ENCODE measurements at regions not wholly inside any gene's neighbourhood (a gene's known extent, or its start where the extent isn't known, plus 50 kb on each side); places are given as distances from the start of the nearest gene placed in this dataset.
"Not testable (repeated sequence)": the region's sequence is repeated elsewhere in the genome, so short reads cannot be mapped to it uniquely, and the experiment has no call there.

DNA sequence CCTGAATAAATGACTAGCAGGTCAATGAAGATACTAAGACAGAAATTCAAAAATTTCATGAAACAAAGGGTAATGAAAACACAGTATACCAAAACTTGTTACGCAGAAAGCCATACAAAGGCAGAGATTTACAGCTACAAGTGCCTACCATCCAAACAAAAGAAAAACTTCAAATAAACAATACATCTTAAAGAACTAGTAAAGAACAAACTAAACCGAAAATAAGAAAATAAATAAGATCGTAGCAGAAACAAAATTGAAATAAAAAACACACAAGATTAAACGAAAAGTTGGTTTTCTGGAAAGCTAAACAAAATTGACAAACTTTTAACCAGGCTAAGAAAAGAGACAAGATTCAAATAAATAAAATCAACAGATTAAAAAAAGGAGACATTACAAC lies 51.5 kb downstream of the VPREB1 start:
- not testable (repeated sequence) for H2BK15ac ChIP-seq (replicated peaks; ENCODE audit: low read depth); H3K4me3 ChIP-seq (ENCODE audit: low read length); H3K27me3 ChIP-seq (ENCODE audit: insufficient read depth, low read length, poor library complexity); H3K56ac ChIP-seq (ENCODE audit: low read length); H2BK120ac ChIP-seq (ENCODE audit: low read depth, low read length); H3K79me1 ChIP-seq (ENCODE audit: low read length); H3K4me1 ChIP-seq (ENCODE audit: control insufficient read depth, low read depth, low read length); H3K4me2 ChIP-seq (ENCODE audit: low read length); H3K27ac ChIP-seq (ENCODE audit: low read depth, low read length); H4K8ac ChIP-seq (ENCODE audit: low read depth, low read length); DNase-seq; H3K79me2 ChIP-seq (ENCODE audit: control insufficient read depth, insufficient read depth, low read length); H3K4ac ChIP-seq (ENCODE audit: low read depth, low read length); H4K5ac ChIP-seq (ENCODE audit: low read length); H3K9ac ChIP-seq (ENCODE audit: low read length); H3K36me3 ChIP-seq (ENCODE audit: control insufficient read depth, insufficient read depth, low read length); H3K18ac ChIP-seq (ENCODE audit: low read length); H3K23ac ChIP-seq (ENCODE audit: low read length); H2AK5ac ChIP-seq (ENCODE audit: low read length); H2BK5ac ChIP-seq (ENCODE audit: low read length)
- WGBS (ENCODE audit: extremely low coverage, insufficient coverage, low lambda C conversion rate) = no CpG with 5 or more reads among the region's 4 CpGs

DNA sequence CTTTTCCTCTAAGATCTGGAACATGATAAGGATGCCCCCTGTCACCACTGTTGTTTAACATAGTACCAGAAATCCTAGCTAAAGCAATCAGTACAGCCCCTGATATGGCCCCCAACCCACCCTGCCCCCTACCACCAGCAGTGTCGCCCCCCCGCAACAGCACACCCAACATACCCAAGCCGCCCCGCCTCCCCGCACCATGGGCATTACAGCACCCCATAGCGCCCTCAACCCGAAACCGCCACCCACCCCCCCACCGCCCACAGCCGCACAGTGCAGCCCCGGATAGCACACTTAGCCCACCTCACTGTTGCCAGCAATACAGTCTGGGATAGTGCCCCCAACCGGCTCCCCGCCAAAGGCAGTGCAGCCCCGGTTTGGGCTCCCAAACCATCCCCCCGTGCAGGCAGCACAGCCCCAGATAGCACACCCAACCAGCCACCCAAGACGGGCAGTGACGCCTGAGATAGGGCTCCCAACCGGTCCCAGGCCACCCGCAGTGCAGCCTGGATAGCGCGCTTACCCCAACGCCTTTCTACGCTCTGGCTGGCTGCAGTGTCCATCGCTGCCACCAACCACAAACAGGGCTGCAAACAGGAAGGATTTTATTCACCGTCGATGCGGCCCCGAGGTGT lies 52.7 kb downstream of the VPREB1 start:
- not testable (repeated sequence) for H3K23ac ChIP-seq (ENCODE audit: low read length); H3K27ac ChIP-seq (ENCODE audit: low read depth, low read length); H3K4me1 ChIP-seq (ENCODE audit: control insufficient read depth, low read depth, low read length); H4K8ac ChIP-seq (ENCODE audit: low read depth, low read length); H3K18ac ChIP-seq (ENCODE audit: low read length); H3K4ac ChIP-seq (ENCODE audit: low read depth, low read length); H3K36me3 ChIP-seq (ENCODE audit: control insufficient read depth, insufficient read depth, low read length); H3K4me2 ChIP-seq (ENCODE audit: low read length); H3K4me3 ChIP-seq (ENCODE audit: low read length); H3K79me2 ChIP-seq (ENCODE audit: control insufficient read depth, insufficient read depth, low read length); H4K5ac ChIP-seq (ENCODE audit: low read length); H3K27me3 ChIP-seq (ENCODE audit: insufficient read depth, low read length, poor library complexity); H2AK5ac ChIP-seq (ENCODE audit: low read length); H2BK120ac ChIP-seq (ENCODE audit: low read depth, low read length); H3K79me1 ChIP-seq (ENCODE audit: low read length); H2BK15ac ChIP-seq (replicated peaks; ENCODE audit: low read depth); H2BK5ac ChIP-seq (ENCODE audit: low read length)
- DNase-seq = peak; percentile 23
- peak overlapping the region; percentile 63 for H3K9ac ChIP-seq (ENCODE audit: low read length)
- H3K56ac ChIP-seq (ENCODE audit: low read length) = peak overlapping the region; percentile 78
- WGBS (ENCODE audit: extremely low coverage, insufficient coverage, low lambda C conversion rate) = no CpG with 5 or more reads among the region's 28 CpGs

- H3K23ac ChIP-seq (ENCODE audit: low read length); H3K36me3 ChIP-seq (ENCODE audit: control insufficient read depth, insufficient read depth, low read length); H3K4me2 ChIP-seq (ENCODE audit: low read length); H2AK5ac ChIP-seq (ENCODE audit: low read length); H3K27me3 ChIP-seq (ENCODE audit: insufficient read depth, low read length, poor library complexity); H3K4me1 ChIP-seq (ENCODE audit: control insufficient read depth, low read depth, low read length); H4K5ac ChIP-seq (ENCODE audit: low read length); H2BK120ac ChIP-seq (ENCODE audit: low read depth, low read length); H2BK5ac ChIP-seq (ENCODE audit: low read length); H3K79me2 ChIP-seq (ENCODE audit: control insufficient read depth, insufficient read depth, low read length); H4K8ac ChIP-seq (ENCODE audit: low read depth, low read length); H3K27ac ChIP-seq (ENCODE audit: low read depth, low read length); H2BK15ac ChIP-seq (replicated peaks; ENCODE audit: low read depth); H3K79me1 ChIP-seq (ENCODE audit: low read length): not testable (repeated sequence)
- Histone ChIP-seq H3K9ac (ENCODE audit: low read length) (peak overlapping the region; percentile 63), H3K4me3 (ENCODE audit: low read length) (peak overlapping the region; percentile 54), H3K4ac (ENCODE audit: low read depth, low read length) (peak overlapping the region; percentile 70), H3K18ac (ENCODE audit: low read length) (peak overlapping the region; percentile 68), H3K56ac (ENCODE audit: low read length) (peak overlapping the region; percentile 78)
- DNase-seq = peak; percentile 77
- no CpG with 5 or more reads among the region's 72 CpGs for WGBS (ENCODE audit: extremely low coverage, insufficient coverage, low lambda C conversion rate)
Measured at GRCh38 chr22:22297794-22298653, 53.4 kb downstream of the VPREB1 start.

DNA sequence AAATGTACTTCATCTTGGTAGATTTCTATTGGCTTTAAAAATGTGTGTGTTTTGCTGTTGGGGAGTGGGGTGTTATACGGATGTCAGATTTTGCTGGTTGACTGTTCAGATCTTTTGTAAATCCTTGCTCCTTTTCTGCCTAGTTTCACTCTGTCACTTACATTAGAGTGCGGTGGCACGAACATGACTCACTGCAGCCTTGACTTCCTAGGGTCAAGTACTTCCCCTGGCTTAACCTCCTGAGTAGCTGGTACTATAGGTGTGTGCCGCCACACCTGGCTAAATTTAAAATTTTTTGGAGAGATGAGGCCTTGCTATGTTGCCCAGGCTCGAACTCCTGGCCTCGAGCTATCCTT lies 54.0 kb downstream of the VPREB1 start:
- not testable (repeated sequence) for H3K56ac ChIP-seq (ENCODE audit: low read length); H4K5ac ChIP-seq (ENCODE audit: low read length); H3K23ac ChIP-seq (ENCODE audit: low read length); H3K27me3 ChIP-seq (ENCODE audit: insufficient read depth, low read length, poor library complexity); H2AK5ac ChIP-seq (ENCODE audit: low read length); H2BK15ac ChIP-seq (replicated peaks; ENCODE audit: low read depth); H2BK5ac ChIP-seq (ENCODE audit: low read length); H3K36me3 ChIP-seq (ENCODE audit: control insufficient read depth, insufficient read depth, low read length); H3K4me2 ChIP-seq (ENCODE audit: low read length); H4K8ac ChIP-seq (ENCODE audit: low read depth, low read length); DNase-seq; H3K27ac ChIP-seq (ENCODE audit: low read depth, low read length); H3K4me1 ChIP-seq (ENCODE audit: control insufficient read depth, low read depth, low read length); H3K18ac ChIP-seq (ENCODE audit: low read length); H3K4ac ChIP-seq (ENCODE audit: low read depth, low read length); H3K79me2 ChIP-seq (ENCODE audit: control insufficient read depth, insufficient read depth, low read length); H3K9ac ChIP-seq (ENCODE audit: low read length); H3K79me1 ChIP-seq (ENCODE audit: low read length); H2BK120ac ChIP-seq (ENCODE audit: low read depth, low read length)
- H3K4me3 ChIP-seq (ENCODE audit: low read length) = peak overlapping the region; percentile 54
- WGBS (ENCODE audit: extremely low coverage, insufficient coverage, low lambda C conversion rate) = no CpG with 5 or more reads among the region's 6 CpGs

- not testable (repeated sequence) for H3K4me3 ChIP-seq (ENCODE audit: low read length); H3K27me3 ChIP-seq (ENCODE audit: insufficient read depth, low read length, poor library complexity); H3K36me3 ChIP-seq (ENCODE audit: control insufficient read depth, insufficient read depth, low read length); H3K4me1 ChIP-seq (ENCODE audit: control insufficient read depth, low read depth, low read length); H3K4ac ChIP-seq (ENCODE audit: low read depth, low read length); H2AK5ac ChIP-seq (ENCODE audit: low read length); H3K56ac ChIP-seq (ENCODE audit: low read length); H4K5ac ChIP-seq (ENCODE audit: low read length); H3K18ac ChIP-seq (ENCODE audit: low read length); H3K4me2 ChIP-seq (ENCODE audit: low read length); H3K9ac ChIP-seq (ENCODE audit: low read length); H3K79me1 ChIP-seq (ENCODE audit: low read length); H3K23ac ChIP-seq (ENCODE audit: low read length); H3K27ac ChIP-seq (ENCODE audit: low read depth, low read length); H2BK120ac ChIP-seq (ENCODE audit: low read depth, low read length); H3K79me2 ChIP-seq (ENCODE audit: control insufficient read depth, insufficient read depth, low read length); H2BK5ac ChIP-seq (ENCODE audit: low read length); DNase-seq; H2BK15ac ChIP-seq (replicated peaks; ENCODE audit: low read depth); H4K8ac ChIP-seq (ENCODE audit: low read depth, low read length)
- no CpG with 5 or more reads among the region's 5 CpGs for WGBS (ENCODE audit: extremely low coverage, insufficient coverage, low lambda C conversion rate)
Measured at GRCh38 chr22:22300511-22300910, 55.9 kb downstream of the VPREB1 start.
